ENCODE measurements at regions not wholly inside any gene's neighbourhood (a gene's known extent, or its start where the extent isn't known, plus 50 kb on each side); places are given as distances from the start of the nearest gene placed in this dataset.

DNA sequence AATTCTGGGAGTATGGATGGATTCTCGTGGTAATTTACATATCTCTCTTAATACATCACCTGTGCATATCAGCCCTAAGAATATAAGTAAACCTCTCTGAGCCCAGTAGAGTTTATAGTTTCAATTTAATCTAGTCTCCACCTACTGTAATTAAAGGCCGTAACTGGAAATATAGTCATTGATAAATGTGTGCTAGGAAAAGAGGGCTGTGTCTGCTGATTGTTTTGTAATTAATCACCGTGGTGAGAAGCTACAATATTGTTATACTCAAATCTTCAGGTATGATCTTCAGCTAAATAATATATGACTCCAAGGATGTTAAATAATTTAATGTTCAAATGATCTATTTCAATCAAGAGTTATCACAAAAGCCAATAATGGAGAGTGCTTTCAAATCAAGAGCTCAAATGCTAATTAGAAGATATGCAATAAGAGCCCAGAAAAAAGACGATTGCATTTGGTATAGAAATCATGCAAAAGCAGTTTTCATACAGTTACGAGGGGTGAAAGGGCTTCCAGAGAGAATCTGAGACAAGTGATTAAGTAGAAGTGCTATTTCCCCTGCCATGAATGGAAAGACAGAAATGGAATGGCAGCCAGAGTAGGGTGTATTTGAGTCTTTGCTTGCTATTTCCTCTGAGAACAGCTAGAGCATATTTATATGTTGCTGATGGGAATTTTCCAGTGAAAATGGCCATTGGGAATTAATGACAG, 1134.3 kb downstream of the NCAM2 start:
- no peak for TF ChIP-seq CTCF (IDR thresholded peaks at IDR 0.05; ENCODE audit: insufficient read depth, low read depth, low read length)
- no peak for TF ChIP-seq EZH2 (IDR thresholded peaks at IDR 0.05; ENCODE audit: insufficient read depth, low read length)

Data from astrocyte (in vitro differentiated cells and primary cell).